GM10248 (cell line): ENCODE measurements at regions not wholly inside any gene's neighbourhood (a gene's known extent, or its start where the extent isn't known, plus 50 kb on each side); places are given as distances from the start of the nearest gene placed in this dataset.

ENCODE experiments used
- CTCF ChIA-PET: fragments of 300-600 bp; sonication (Branson Sonifier 250); formaldehyde crosslinking; extraction: SDS; loops from one replicate; lab custom pipeline; 2021; ENCODE audit warnings: antibody characterized with exemption; lab: Yijun Ruan, JAX
- POLR2A ChIA-PET: fragments of 350-650 bp; sonication (Branson Sonifier 250); formaldehyde crosslinking; extraction: SDS; loops from one replicate; lab custom pipeline; 2020; ENCODE audit warnings: antibody characterized with exemption; lab: Yijun Ruan, JAX
- DNase-seq: peaks from one replicate; pipeline ENCODE4 v3.0.0; 2012; ENCODE audit errors: extremely low spot score
- CTCF ChIP-seq: IDR thresholded peaks from 2 replicates; pipeline ENCODE4 v1.5.1; 2012; ENCODE audit warnings: mild to moderate bottlenecking, low read depth; ENCODE audit errors: extremely low read depth, missing control alignments, control extremely low read depth

- POLR2A ChIA-PET, result no interaction called here
- DNase-seq, result no peak
- no peak for TF ChIP-seq CTCF
- CTCF ChIA-PET, result no interaction called here
These were observed 198.6 kb downstream of the GXYLT1 start for GRCh38 chr12:41946106-41946505.

GRCh38 chr12:41944216-41944615 is 200.5 kb downstream of the GXYLT1 start:
- no peak for DNase-seq
- ChIA-PET CTCF (interaction anchor here (0.9 to 1.4 kb wide), 3 partner anchors 9 to 19 kb away, joined by 3 to 4 read pairs (median 4); no protein-coding TSS in a partner anchor), POLR2A (no interaction called here)
- no peak for TF ChIP-seq CTCF

- no peak for DNase-seq
- CTCF ChIA-PET, result interaction anchor here (1.0 to 1.4 kb wide), 2 partner anchors 14 to 18 kb away, joined by 3 to 4 read pairs; no protein-coding TSS in a partner anchor
- POLR2A ChIA-PET, result no interaction called here
- no peak for TF ChIP-seq CTCF
These were observed 201.0 kb downstream of the GXYLT1 start for GRCh38 chr12:41943671-41944070.

GRCh38 chr12:41942354-41942753 is 202.3 kb downstream of the GXYLT1 start:
- no peak for TF ChIP-seq CTCF
- POLR2A ChIA-PET, result no interaction called here
- no peak for DNase-seq
- CTCF ChIA-PET, result no interaction called here

GRCh38 chr12:41941079-41941478 is 203.6 kb downstream of the GXYLT1 start:
- no peak for TF ChIP-seq CTCF
- ChIA-PET CTCF (interaction anchor here (1.4 kb wide), 1 partner anchor 11 kb away, joined by 3 read pairs; no protein-coding TSS in a partner anchor), POLR2A (no interaction called here)
- no peak for DNase-seq

- no peak for TF ChIP-seq CTCF
- ChIA-PET CTCF (interaction anchor here (1.4 kb wide), 1 partner anchor 11 kb away, joined by 3 read pairs; no protein-coding TSS in a partner anchor), POLR2A (no interaction called here)
- DNase-seq, result no peak
These were observed 204.1 kb downstream of the GXYLT1 start for GRCh38 chr12:41940571-41940970.

GRCh38 chr12:41936333-41936732 is 208.3 kb downstream of the GXYLT1 start:
- ChIA-PET CTCF (interaction anchor here (1.2 kb wide), 1 partner anchor 88 kb away, joined by 5 read pairs; no protein-coding TSS in a partner anchor), POLR2A (no interaction called here)
- no peak for DNase-seq
- TF ChIP-seq CTCF, result no peak
